ENCODE measurements at regions not wholly inside any gene's neighbourhood (a gene's known extent, or its start where the extent isn't known, plus 50 kb on each side); places are given as distances from the start of the nearest gene placed in this dataset.

DNA sequence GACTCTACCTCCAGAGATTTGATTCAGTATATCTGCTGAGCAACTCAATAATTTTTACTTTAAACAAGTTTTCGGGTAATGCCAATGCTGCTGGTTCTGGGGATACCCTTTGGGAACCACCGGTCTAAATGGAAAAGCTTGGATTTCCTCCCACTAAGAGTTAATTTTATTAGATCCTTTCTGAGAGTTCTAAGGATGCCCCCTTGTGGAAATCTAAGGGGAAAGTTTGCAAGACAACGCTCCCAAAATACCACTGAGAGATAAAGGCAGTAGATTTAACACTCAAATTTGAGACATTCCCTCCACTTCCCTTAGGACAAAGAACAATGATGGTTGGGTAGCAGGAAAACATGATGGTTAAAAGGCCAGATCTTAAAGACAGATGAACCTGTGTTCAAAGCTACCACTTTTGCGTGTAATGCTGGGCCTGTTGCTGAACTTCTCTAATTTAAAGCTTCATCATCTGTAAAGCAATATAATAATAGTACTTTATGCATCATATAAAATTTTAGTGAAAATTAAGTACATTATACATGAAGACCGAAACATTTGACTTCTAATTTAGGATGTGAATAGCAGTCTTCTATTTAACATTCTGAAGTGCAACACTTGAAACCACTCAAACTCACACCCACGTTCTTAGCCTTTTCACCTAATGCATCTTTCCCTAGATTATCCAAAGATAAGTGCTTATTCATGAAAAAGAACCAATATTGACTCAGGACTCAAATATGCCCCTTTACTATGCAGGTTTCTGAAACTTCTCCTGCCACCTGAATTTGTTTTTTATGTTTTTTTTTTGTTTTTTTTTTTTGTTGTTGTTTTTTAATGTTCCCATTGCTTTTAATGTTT, 110.1 kb upstream of the LUZP2 start:
- H3K9me3 Mint-ChIP-seq = no peaks in the 10 kb centered on the region
- peak; percentile 58 for DNase-seq (ENCODE audit: low spot score)
- H3K4me1 ChIP-seq = no peaks in the 10 kb centered on the region

DNA sequence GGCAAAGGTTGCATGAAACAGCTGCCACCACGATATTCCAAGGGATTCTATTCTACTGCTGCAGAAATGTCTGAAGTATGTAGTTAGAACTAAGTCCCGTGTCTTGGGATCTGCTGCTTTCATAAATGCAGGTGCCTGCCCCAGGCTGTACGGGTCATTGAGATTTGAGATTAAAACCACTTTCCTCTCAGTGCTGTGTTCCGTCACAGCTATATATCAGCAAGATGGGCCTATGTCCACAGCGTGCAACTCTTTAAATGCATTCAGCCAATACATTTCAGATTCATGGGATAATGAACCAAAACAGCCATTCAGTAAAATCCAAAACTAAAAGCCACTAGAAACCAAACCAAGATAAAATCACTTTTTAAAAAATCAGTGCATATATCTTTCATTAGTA, 107.3 kb upstream of the LUZP2 start:
- Histone ChIP-seq H3K27ac (no peak overlapping the region), H3K4me3 (no peak overlapping the region), H3K36me3 (no peaks in the 10 kb centered on the region), H3K79me2 (ENCODE audit: low read depth) (no peaks in the 10 kb centered on the region), H3K9ac (no peak overlapping the region), H3K4me1 (no peaks in the 10 kb centered on the region), H3K9me3 (ENCODE audit: low read depth) (no peaks in the 10 kb centered on the region), H2AFZ (replicated peaks) (no peak overlapping the region), H4K20me1 (ENCODE audit: low read depth) (no peaks in the 10 kb centered on the region), H3K27me3 (no peaks in the 10 kb centered on the region), H3K4me2 (no peak overlapping the region), H3F3A (ENCODE audit: low read depth) (no peaks in the 10 kb centered on the region)
- Mint-ChIP-seq H3K4me3 (no peak overlapping the region), H3K27ac (no peak overlapping the region), H3K27me3 (ENCODE audit: insufficient read depth, low read depth) (no peaks in the 10 kb centered on the region), H3K36me3 (no peaks in the 10 kb centered on the region), H3K4me1 (no peaks in the 10 kb centered on the region), H3K9me3 (no peaks in the 10 kb centered on the region)
- TF ChIP-seq, protein P1, sequence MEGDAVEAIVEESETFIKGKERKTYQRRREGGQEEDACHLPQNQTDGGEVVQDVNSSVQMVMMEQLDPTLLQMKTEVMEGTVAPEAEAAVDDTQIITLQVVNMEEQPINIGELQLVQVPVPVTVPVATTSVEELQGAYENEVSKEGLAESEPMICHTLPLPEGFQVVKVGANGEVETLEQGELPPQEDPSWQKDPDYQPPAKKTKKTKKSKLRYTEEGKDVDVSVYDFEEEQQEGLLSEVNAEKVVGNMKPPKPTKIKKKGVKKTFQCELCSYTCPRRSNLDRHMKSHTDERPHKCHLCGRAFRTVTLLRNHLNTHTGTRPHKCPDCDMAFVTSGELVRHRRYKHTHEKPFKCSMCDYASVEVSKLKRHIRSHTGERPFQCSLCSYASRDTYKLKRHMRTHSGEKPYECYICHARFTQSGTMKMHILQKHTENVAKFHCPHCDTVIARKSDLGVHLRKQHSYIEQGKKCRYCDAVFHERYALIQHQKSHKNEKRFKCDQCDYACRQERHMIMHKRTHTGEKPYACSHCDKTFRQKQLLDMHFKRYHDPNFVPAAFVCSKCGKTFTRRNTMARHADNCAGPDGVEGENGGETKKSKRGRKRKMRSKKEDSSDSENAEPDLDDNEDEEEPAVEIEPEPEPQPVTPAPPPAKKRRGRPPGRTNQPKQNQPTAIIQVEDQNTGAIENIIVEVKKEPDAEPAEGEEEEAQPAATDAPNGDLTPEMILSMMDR (IDR thresholded peaks at IDR 0.05) = no peak
- TF ChIP-seq EZH2 (IDR thresholded peaks at IDR 0.05) (no peak), EZH2phosphoT487 (IDR thresholded peaks at IDR 0.05) (no peak)
- DNase-seq (ENCODE audit: low spot score) = no peak

More for the DNA sequence above, 110.1 kb upstream of the LUZP2 start:
- Histone ChIP-seq H4K20me1 (ENCODE audit: low read depth) (no peaks in the 10 kb centered on the region), H3K27ac (no peak overlapping the region), H3K9me3 (ENCODE audit: low read depth) (no peaks in the 10 kb centered on the region), H3K79me2 (ENCODE audit: low read depth) (no peaks in the 10 kb centered on the region), H3K4me3 (no peak overlapping the region), H2AFZ (replicated peaks) (peak overlapping the region; percentile 26), H3K4me2 (no peak overlapping the region), H3K27me3 (no peaks in the 10 kb centered on the region), H3K36me3 (no peaks in the 10 kb centered on the region), H3F3A (ENCODE audit: low read depth) (no peaks in the 10 kb centered on the region), H3K9ac (no peak overlapping the region)
- H3K4me1 Mint-ChIP-seq = no peaks in the 10 kb centered on the region
- no peak overlapping the region for H3K27ac Mint-ChIP-seq
- no peaks in the 10 kb centered on the region for H3K36me3 Mint-ChIP-seq
- H3K27me3 Mint-ChIP-seq (ENCODE audit: insufficient read depth, low read depth) = no peaks in the 10 kb centered on the region
- TF ChIP-seq, protein P1 (IDR thresholded peaks at IDR 0.05) = peak; percentile 70
- no peak for TF ChIP-seq EZH2phosphoT487 (IDR thresholded peaks at IDR 0.05)
- no peak overlapping the region for H3K4me3 Mint-ChIP-seq

DNA sequence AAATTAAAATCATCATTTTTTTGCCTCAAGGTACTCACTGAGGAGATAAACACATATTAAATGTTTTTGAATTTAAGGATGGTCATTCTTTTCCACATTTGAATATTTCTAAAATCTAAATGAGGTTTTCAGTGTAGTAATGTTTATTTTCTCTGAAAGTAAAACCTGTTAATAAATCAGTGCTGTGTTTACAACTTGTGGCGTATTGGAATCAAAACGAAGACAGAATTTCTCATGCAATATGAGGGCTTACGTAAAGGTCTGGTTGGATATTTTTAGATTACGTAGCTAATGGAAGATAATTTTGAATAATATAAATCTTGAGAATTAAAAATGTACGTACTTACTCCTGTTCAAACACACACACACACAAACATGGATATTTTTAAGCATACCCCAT, 106.8 kb upstream of the LUZP2 start:
- Histone ChIP-seq H4K20me1 (ENCODE audit: low read depth) (no peaks in the 10 kb centered on the region), H3K9me3 (ENCODE audit: low read depth) (no peaks in the 10 kb centered on the region), H3K79me2 (ENCODE audit: low read depth) (no peaks in the 10 kb centered on the region), H3K4me3 (no peak overlapping the region), H3K4me2 (no peak overlapping the region), H3K27me3 (no peaks in the 10 kb centered on the region), H2AFZ (replicated peaks) (no peak overlapping the region), H3K9ac (no peak overlapping the region), H3K27ac (no peak overlapping the region), H3K4me1 (no peaks in the 10 kb centered on the region), H3F3A (ENCODE audit: low read depth) (no peaks in the 10 kb centered on the region), H3K36me3 (no peaks in the 10 kb centered on the region)
- no peak for DNase-seq (ENCODE audit: low spot score)
- H3K36me3 Mint-ChIP-seq = no peaks in the 10 kb centered on the region
- no peaks in the 10 kb centered on the region for H3K27me3 Mint-ChIP-seq (ENCODE audit: insufficient read depth, low read depth)
- H3K27ac Mint-ChIP-seq = no peak overlapping the region
- no peaks in the 10 kb centered on the region for H3K4me1 Mint-ChIP-seq
- no peaks in the 10 kb centered on the region for H3K9me3 Mint-ChIP-seq
- TF ChIP-seq EZH2phosphoT487 (IDR thresholded peaks at IDR 0.05) (no peak), EZH2 (IDR thresholded peaks at IDR 0.05) (no peak)
- TF ChIP-seq, protein P1 (IDR thresholded peaks at IDR 0.05) = no peak
- no peak overlapping the region for H3K4me3 Mint-ChIP-seq

Data from neural progenitor cell (in vitro differentiated cells).